Testis (tissue), 2 donors: ENCODE measurements at regions not wholly inside any gene's neighbourhood (a gene's known extent, or its start where the extent isn't known, plus 50 kb on each side); places are given as distances from the start of the nearest gene placed in this dataset.

Source experiments
- DNase-seq: peaks from one replicate; pipeline ENCODE4 v3.0.0-alpha.2; 2019
- H3K27ac ChIP-seq, 2 donors: fragments of 200-600 bp; sonication (generic); one replicate each; pipeline ENCODE4 v1.5.1; 2019
- H3K27me3 ChIP-seq: fragments of 200-600 bp; sonication (generic); one replicate; pipeline ENCODE4 v1.5.1; 2019
- H3K36me3 ChIP-seq: fragments of 200-600 bp; sonication (generic); one replicate; pipeline ENCODE4 v1.5.1; 2017; ENCODE audit warnings: low read depth; ENCODE audit errors: missing control alignments
- H3K4me1 ChIP-seq: fragments of 200-600 bp; sonication (generic); one replicate; pipeline ENCODE4 v1.5.1; 2019
- H3K4me3 ChIP-seq, 2 donors: fragments of 200-600 bp; sonication (generic); one replicate each; pipeline ENCODE4 v1.5.1; 2017 to 2019
- H3K9me3 ChIP-seq: fragments of 200-600 bp; sonication (generic); one replicate; pipeline ENCODE4 v1.5.1; 2017
- CTCF ChIP-seq, 3 experiments: fragments of 450-650 bp in 2 of 3; fragments of 200-600 bp in 1 of 3; sonication (generic) in 1 of 3; IDR thresholded peaks; one replicate each; pipeline ENCODE4 v1.5.1; 2016 to 2019; ENCODE audit warnings: antibody characterized with exemption in 3 of 3, mild to moderate bottlenecking in 2 of 3, moderate library complexity in 1 of 3
- POLR2A ChIP-seq: fragments of 450-650 bp; IDR thresholded peaks from one replicate; pipeline ENCODE4 v1.6.1; 2017; ENCODE audit warnings: antibody characterized with exemption, mild to moderate bottlenecking, moderate library complexity
- WGBS, 2 donors: methylation state at CpG; one replicate each; pipeline ENCODE4 v1.1.5; 2018; 5-methylcytosine and 5-hydroxymethylcytosine counted together
- intact Hi-C: fragments of 100-400 bp; cut with DNase I; formaldehyde crosslinking; loops from one replicate; pipeline ENCODE4 v1.15.1; 2023; ENCODE audit warnings: low total_unique reads

- Histone ChIP-seq H3K27me3 (no peaks in the 10 kb centered on the region), H3K36me3 (no peaks in the 10 kb centered on the region), H3K4me1 (peaks cover 5% of the 10 kb centered on the region), H3K9me3 (no peaks in the 10 kb centered on the region), H3K4me3 (no peak overlapping the region), H3K27ac (peak overlapping the region in 1 of 2 donors; percentile 43)
- TF ChIP-seq POLR2A: no peak
- TF ChIP-seq CTCF (IDR thresholded peaks at IDR 0.05): no peak
- WGBS, 2 donors: 30 to 40% methylated on average over 4 of the region's 4 CpGs
- intact Hi-C loops: no loop called here
- DNase-seq: no peak
Observed at GRCh38 chr16:79715061-79715460, 114.5 kb upstream of the MAF start.

- Histone ChIP-seq H3K4me1 (peaks cover 5% of the 10 kb centered on the region), H3K4me3 (no peak overlapping the region), H3K9me3 (no peaks in the 10 kb centered on the region), H3K27ac (peak overlapping the region; percentile 27 to 43), H3K36me3 (no peaks in the 10 kb centered on the region), H3K27me3 (no peaks in the 10 kb centered on the region)
- TF ChIP-seq CTCF (IDR thresholded peaks at IDR 0.05) (no peak), POLR2A (no peak)
- 54 to 56% methylated on average over 1 of the region's 1 CpG for WGBS, 2 donors
- DNase-seq: no peak
- intact Hi-C loops: no loop called here
Observed at GRCh38 chr16:79714440-79714839, 113.9 kb upstream of the MAF start.

GRCh38 chr16:79713609-79714309 lies 113.2 kb upstream of the MAF start:
- peaks cover 5% of the 10 kb centered on the region for H3K4me1 ChIP-seq
- intact Hi-C loops: no loop called here
- peak overlapping the region in 1 of 2 donors; percentile 43 for H3K27ac ChIP-seq

GRCh38 chr16:79712276-79712675 lies 111.7 kb upstream of the MAF start:
- no peak for TF ChIP-seq CTCF (IDR thresholded peaks at IDR 0.05)
- no peak for TF ChIP-seq POLR2A
- Histone ChIP-seq H3K4me3 (no peak overlapping the region), H3K9me3 (no peaks in the 10 kb centered on the region), H3K36me3 (no peaks in the 10 kb centered on the region), H3K27ac (no peak overlapping the region), H3K4me1 (peaks cover 5% of the 10 kb centered on the region), H3K27me3 (no peaks in the 10 kb centered on the region)
- WGBS, 2 donors: 74 to 76% methylated on average over 4 of the region's 4 CpGs
- intact Hi-C loops: no loop called here
- no peak for DNase-seq

More at GRCh38 chr16:79713609-79714309, 113.2 kb upstream of the MAF start:
- H3K4me3 ChIP-seq: no peak overlapping the region
- TF ChIP-seq CTCF (IDR thresholded peaks at IDR 0.05) (no peak), POLR2A (no peak)
- no peaks in the 10 kb centered on the region for H3K9me3 ChIP-seq
- DNase-seq: no peak
- no peaks in the 10 kb centered on the region for H3K36me3 ChIP-seq
- H3K27me3 ChIP-seq: no peaks in the 10 kb centered on the region
- WGBS, 2 donors: 88 to 91% methylated on average over 6 of the region's 6 CpGs

GRCh38 chr16:79707876-79708275 lies 107.3 kb upstream of the MAF start:
- intact Hi-C loops: no loop called here
- no peak for DNase-seq
- Histone ChIP-seq H3K4me1 (no peaks in the 10 kb centered on the region), H3K27ac (no peak overlapping the region), H3K4me3 (no peak overlapping the region), H3K9me3 (no peaks in the 10 kb centered on the region), H3K36me3 (no peaks in the 10 kb centered on the region), H3K27me3 (no peaks in the 10 kb centered on the region)
- 81 to 91% methylated on average over 5 to 6 of the region's 6 CpGs for WGBS, 2 donors
- TF ChIP-seq CTCF (IDR thresholded peaks at IDR 0.05) (no peak), POLR2A (no peak)
